GM20431 (cell line): ENCODE measurements at regions not wholly inside any gene's neighbourhood (a gene's known extent, or its start where the extent isn't known, plus 50 kb on each side); places are given as distances from the start of the nearest gene placed in this dataset.
"Not testable (repeated sequence)": the region's sequence is repeated elsewhere in the genome, so short reads cannot be mapped to it uniquely, and the experiment has no call there.

Experiments used
- in situ Hi-C: fragments of 300-500 bp; cut with MseI, MboI; formaldehyde crosslinking; loops from one replicate; pipeline ENCODE4 v1.15.0; 2020; ENCODE audit warnings: low sequenced_read_pairs; ENCODE audit not compliant: unreplicated experiment

DNA sequence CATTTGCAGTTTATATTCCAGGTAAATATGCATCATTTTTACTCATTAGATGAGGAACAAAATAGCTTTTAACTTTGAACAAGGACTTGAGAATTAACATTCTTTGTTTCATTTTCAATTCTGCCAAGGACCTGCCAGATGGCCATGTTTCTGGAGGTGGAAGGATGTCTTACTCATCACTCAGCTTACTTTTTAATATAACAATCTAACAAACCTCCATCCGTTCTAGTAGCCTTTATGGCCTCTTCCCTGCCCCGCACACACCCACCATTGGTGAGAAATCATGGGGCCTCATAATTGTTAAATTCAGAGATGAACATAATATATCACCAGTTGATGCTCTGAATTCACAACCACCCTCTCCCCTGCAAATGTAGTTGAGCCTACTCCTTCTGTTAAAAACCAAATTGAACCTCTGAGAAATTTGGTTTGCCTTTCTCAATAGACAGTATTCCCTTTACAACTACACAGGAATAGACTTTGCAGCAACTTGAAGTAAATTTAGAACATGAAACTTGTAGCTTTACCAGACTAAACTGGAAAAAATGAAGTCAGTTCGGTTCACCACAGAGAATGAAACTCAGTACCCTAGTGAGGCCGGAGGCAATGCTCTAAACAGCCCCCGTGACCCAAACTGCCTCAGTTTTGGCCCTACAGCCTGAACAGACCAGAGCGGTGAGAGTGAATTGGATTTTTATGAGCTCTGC, 50.1 kb upstream of the ACSL4 start:
- in situ Hi-C loops, result no loop called here

DNA sequence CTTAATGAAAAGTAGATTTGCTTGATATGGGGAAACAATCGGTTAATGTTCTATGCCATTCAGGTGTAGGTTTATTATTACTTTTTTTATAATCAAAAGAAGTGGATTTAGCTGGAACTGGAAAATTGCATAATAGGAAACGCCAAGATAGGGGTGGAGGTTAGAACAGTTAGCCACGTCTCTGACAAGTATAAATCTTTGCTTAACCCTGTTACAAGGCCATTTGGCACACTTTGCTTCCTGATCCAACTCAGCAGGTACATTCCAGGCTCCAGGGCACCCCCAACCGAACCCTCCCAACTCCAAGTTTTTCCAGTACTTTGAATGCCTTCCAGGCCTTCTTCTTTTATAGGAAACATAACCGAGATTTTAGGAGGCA, 50.6 kb upstream of the ACSL4 start:
- in situ Hi-C loops, result no loop called here

DNA sequence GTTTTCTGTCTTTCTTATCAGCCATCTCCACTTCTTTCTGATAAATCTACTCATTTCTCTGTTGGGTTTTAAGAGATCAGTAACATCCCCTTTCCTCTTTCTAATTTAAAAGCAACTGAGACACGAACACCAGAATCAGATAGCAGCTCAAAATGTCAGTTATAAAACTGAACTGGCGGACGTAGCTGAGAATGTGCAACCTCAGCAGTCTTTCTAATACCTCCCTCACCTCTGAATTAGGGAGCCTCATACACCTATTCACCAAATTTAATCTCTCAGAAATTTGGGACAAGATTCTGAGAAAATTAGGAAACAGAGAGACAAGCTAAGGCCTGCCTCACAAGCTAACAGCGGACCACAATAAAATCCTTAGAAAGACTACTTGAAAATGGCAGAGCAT, 52.0 kb upstream of the ACSL4 start:
- in situ Hi-C loops, result no loop called here

DNA sequence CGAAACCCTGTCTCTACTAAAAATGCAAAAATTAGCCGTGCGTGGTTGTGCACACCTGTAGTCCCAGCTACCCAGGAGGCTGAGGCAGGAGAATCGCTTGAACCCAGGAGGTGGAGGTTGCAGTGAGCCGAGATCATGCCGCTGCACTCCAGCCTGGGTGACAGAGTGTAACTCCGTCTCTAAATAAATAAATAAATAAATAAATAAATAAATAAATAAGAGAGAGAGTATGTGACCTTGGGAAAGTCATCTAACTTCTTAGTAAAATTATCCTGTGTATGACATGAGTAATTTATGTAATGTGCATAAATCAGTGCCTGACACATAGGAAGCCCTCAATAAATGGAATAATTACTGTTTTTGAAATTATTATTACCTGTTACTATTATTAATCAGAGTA, 57.5 kb upstream of the ACSL4 start:
- in situ Hi-C loops, result not testable (repeated sequence)

DNA sequence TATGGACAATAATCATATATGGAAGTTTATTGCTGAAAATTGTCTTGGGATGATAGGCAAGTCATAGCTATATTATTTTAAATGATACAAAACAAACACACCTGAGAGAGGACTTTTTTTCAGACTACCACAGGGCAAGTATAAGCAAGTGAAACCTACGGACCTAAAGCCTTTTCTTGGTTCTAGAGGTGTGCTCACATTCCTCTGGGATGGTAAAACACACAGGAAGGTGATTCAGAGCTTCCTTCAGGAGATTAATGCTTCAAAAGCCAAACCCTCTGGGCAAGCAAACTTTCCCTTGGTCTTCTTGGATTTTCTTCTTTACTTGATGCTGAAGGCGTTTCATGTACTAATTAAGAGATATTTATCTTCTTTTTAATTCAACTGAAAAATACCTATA, 60.1 kb upstream of the ACSL4 start:
- in situ Hi-C loops, result no loop called here

DNA sequence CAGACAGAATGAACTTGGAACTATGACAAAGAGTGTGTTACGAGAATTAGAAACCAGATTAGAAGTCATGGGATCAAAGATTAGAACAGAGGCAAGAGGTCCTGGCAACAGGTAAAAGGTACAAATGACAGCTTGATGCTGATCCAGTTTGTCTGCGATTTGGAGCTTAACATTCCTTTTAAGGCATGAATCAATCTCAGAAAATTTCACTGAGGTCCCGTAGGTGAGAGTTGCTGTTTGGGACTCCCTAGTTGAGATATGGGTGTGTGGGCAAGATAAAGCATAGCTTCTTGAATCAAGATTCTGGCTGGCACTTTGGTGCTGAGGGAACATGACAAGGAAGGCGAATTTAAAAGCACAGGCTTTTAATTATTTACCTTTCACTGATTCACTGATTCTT, 62.6 kb upstream of the ACSL4 start:
- in situ Hi-C loops, result no loop called here

DNA sequence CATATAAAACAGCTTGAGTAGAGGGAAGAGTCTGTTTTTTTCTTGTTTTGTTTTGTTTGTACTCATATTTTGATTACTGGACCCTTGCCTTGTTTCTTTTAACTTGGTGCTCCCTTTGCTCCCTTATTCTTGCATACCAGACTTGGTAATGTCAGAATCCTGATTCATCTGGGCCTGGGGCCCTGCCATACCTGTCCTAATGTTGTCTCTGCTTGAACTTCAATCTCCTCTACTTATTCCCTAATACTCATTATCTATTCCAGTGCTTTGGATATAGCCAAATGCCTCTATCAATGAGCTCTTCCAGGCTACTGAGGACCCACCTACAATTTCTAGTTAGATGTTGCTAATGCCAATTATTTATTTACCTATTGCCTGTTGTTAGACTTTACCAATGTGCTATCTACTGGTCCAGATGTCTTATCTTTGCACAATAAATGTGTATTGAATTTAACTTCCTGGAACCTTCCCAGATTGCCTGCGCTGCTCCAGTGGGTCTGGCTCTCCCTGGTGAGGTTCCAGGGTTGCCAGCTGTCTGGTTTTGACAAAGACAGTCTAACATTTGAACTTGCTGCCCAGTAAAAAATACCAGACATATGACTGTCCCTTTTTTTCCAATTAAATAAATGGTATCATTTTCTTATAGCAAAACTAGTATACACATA, 64.4 kb upstream of the ACSL4 start:
- in situ Hi-C loops, result no loop called here

DNA sequence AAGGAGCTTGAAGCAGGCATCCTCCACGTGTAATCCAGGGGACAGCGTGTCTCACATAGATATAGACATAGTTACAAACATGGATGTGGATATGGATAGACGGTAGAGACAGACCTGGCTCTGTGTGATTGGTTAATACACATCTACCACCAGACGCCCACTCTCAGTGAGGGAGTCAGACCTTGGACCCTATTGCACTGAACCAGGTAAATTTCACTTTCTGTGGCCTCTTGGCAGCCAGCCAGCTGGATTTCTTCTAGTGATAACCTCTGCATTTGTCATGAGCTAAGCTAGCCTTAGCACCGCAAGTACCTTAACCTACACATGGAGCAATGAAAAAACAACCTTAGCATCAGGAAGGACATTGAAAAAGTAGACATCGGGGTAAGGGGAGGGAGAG, 79.2 kb upstream of the ACSL4 start:
- in situ Hi-C loops, result no loop called here

DNA sequence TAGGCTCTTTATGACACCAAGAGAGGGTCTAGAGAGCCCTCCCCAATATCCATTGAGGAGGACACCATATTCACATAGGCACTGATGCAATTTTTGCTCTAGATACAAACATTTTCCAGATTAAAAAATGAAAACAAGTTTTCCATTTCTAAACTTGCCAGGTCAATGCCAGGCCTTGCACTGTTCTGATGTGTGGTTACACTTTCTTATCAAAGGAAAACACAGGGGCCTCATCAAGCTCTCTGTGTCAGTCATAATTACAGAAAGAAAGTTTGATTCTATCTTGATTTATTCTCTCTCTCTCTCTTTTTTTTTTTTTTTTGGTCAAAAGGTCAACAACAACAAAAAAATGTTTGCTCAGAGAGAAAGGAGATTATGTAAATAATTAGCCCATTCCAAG, 80.2 kb upstream of the ACSL4 start:
- in situ Hi-C loops, result no loop called here

DNA sequence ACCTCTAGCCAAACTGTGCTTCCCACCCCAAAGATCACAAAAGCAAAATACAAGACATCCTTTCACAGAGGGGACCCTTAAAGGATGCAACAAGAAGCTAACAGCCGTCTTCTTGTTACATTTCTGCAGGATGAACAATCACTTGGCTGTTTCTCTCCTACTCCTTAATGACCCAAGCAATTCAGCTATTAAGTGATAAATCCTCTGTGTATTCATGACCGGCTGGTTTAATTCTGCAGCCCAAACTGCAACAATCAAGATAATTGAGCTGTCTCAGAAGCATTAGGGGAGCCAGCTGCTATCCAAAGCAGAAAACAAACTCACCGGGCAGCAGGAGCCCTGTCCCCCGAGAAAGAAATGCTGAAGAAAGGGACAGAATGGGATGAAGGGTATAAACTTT, 85.9 kb upstream of the ACSL4 start:
- in situ Hi-C loops, result no loop called here

DNA sequence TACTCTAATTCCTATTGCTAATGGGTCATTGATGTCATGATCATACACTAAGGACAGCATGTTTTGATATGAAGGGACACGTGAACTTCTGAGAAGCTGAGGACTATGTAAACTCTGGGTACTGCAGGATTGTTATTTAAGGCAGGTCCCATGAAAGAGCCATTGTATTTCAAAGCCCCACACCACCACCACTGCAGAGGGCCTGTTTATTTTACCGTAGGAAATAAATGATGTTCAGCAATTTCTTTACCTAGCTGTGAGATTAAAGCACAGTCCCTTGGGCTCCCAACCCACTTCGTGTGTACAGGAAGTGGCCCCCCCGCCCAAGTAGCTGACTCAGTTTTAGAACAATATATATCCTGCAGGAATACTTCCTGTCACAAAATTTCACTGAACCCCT, 89.8 kb upstream of the ACSL4 start:
- in situ Hi-C loops, result no loop called here

DNA sequence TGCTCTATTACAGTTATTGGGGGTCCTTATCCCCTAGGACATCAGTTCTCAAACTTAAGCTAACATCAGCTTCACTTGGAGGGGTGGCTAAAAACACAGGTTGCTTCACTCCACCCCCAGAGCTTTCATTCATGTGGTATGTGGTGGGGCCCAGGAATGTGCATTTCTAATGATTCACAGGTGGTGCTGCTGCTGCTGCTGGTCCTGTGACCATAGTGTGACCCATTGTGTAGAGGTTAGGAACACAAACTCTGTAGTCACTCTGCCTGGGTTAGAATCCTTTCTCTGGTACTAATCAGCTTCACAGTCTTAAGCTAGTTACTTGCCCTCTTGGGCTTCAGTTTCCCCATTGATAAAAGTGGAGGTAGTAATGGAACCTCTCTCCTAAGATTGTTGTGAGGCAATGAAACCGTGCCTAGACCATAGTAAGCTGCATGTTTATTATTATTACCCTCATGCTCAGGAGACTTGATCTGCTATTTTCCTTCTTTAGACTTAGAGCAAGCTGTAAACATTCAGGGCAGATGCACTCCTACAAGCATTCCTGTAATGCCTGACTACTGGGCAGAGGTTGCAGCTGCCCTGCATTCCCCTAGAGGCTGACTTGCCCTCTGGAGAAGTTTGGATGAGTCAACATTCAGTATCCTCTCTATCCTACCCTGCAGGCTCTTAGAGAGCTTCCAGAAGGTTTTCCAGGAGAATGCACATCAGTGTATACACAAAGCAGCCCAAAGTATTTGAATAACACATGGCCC, 94.1 kb upstream of the ACSL4 start:
- in situ Hi-C loops, result no loop called here

DNA sequence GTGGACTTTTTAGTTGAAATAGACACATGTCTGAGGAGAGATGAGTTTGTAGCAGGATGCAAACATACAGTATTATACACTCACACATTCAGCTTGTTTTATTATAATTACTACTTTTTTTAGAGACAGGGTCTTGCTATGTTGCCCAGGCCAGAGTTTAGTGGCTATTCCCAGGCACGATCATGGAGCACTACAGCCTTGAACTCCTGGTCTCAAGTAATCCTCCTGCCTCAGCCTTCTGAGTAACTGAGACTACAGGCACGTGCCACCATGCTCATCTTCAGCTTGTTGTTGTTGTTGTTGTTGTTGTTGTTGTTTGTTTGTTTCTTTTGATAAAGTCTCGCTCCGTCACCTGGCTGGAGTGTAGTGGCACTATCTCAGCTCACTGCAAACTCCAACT, 94.7 kb upstream of the ACSL4 start:
- in situ Hi-C loops, result no loop called here

DNA sequence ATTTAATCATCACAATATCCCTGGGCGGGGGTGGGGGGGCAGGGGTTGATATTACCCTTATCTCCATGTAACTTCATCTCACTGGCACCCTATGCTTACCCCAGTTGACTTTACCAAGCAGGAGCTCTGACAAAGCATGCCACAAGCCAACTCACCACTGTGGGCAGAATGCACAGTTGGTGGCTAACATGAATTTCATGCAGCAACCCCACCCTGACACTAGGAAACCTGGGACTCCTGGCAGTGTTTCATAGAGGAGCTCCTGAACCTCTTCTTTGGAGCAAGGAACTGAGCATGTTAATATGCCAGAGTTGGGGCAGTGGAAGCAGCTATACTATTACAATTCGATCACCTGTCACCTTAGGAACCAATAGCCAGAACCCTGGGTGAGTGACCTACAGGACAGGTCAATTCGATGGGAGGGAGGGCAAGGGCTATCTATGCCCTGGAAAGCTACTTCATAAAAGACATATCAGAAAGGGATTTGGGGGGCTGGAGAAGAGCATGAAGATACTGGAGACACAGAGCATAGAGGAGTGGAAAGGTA, 97.2 kb upstream of the ACSL4 start:
- in situ Hi-C loops, result no loop called here

DNA sequence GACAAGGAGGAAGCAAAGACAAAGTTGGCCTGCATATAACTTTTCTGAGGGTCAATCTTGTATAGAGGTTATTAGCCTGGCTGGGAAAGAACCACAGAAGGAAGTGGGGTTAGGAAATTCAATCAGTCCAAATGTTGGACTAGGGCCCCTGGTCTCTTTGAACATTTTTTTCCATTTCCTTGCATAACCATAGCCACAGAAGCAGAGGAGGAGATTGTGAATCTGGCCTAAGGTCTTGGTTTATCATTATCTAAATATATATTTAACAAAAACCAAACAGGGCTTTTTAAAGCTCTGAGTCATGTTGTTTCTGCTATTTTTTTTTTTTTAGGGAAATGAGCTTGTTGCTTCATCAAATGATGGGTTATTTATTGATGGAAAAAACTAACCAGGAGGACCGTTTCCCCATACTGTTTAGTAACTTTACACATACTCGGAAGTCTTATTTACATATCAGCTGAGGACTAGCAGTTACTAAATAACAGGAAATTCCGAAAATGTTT, 97.7 kb upstream of the ACSL4 start:
- in situ Hi-C loops, result no loop called here

DNA sequence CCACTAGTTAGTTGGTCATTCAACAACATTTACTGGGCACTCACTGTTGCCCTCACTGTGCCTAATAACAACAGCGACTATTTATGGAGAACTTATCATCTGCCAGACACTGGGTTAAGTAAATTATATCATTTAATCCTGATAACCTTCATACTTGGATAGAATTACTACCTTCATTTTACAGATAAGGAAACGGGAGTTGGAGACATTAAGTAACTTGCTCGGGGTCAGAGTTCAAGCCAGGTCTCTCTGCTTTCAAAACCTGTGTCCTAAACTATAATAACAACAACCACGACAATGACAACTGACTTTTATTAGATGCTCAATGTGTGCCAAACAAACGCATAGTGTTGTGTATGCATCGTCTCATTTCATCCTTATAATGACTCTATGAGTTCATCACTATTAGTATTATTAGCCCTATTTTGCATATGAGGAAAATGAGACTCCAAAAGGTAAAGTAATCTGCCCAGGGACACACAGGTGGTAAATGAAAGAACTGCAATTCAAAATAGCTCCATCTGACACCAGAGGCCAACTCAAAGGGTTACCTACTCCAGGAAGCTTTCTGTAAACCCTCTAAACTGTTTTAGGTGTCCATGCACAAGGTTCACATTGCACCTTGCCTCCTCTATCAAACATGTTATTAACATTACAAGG, 98.4 kb upstream of the ACSL4 start:
- in situ Hi-C loops, result no loop called here

DNA sequence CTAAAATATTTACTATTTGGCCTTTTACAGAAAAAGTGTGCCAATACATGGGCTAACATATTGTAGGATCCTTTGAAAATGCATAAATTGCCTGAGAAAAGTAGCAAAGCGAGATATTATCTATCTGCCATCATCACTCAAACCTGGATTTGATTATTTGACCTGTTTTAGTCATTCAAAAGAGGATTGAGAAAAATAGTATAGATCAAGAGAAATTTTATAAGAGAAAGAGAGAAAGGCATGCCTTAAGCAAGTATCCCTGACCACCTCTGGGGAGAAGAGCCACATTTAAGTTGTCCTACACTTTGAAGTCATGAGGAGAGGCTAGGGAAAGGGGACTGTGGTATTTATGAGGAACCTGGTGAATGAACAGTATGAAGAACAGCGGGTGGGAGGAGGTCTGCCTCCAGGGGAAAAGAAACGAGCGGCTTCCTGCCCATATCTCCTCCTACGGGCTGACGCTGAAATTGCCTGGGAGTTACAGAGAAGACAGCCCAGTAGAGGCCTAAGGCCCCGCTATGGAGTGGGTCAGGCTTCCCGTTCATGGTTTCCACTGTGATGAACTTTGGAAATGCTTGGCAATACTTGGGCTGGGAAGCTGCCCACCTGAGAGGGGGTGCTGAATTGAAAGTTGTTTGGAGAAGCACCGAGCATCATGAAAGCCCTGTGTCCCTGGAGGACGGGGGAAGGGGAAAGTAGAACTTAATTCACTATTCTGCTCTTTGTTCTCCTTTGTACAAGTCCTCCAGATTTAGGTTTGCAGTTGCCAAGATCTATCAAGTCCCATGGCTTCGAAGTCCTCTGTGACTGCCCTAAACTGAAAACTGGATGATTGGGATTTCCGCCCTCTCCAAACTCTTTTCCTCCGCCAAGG, 106.9 kb upstream of the ACSL4 start:
- in situ Hi-C loops, result no loop called here

DNA sequence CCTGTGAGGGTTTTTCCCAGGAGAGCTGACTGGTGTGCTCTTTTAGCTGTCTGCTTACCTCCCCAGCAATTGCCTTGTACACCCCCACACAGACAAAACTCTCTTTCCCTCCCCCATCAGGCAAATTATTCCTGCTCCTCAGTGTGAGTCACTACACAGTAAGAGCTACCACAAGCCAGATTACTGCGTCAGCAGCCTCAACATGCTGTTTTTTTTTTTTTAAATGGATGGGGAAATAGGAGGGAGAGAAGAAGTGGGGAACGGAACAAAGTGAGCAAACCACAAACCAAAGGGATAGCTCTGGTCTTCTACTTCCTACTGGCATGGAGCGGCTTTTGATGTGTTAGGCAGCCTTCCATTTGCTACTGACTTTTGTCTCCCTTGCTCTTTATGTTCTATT, 107.5 kb upstream of the ACSL4 start:
- in situ Hi-C loops, result no loop called here

DNA sequence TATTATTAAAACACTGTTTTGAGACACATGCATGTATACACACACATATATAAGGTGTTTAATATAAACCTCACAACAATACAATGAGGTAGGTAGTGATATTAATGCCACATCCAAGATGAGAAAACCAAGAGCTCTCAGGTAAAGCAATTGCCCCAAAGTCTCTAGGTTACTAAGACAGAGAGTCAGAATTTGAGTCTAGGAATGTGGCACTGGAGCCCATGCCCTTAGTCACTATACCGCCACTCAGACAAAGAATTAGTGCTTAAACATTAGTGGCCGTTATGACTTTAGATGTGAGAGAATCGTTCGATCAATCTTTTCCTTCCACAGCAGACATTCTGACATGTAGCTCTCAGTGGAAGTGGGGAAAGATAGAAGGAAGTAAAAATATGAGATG, 108.2 kb upstream of the ACSL4 start:
- in situ Hi-C loops, result no loop called here
